H1 (cell line): ENCODE measurements at regions not wholly inside any gene's neighbourhood (a gene's known extent, or its start where the extent isn't known, plus 50 kb on each side); places are given as distances from the start of the nearest gene placed in this dataset.

Experiments
- CTCF ChIA-PET: fragments of 300-600 bp; sonication (Branson Sonifier 250); formaldehyde crosslinking; loops from one replicate; lab custom pipeline; 2021; ENCODE audit not compliant: partially characterized antibody; lab: Charles Lee
- POLR2A ChIA-PET: fragments of 300-600 bp; sonication (Branson Sonifier 250); formaldehyde crosslinking; loops from one replicate; lab custom pipeline; 2021; ENCODE audit warnings: inconsistent platforms; ENCODE audit not compliant: partially characterized antibody; lab: Charles Lee
- DNase-seq, 2 experiments: peaks; one replicate each; pipeline versions ENCODE4 v3.0.0 to v3.0.0-alpha.2; 2010 to 2022; ENCODE audit warnings: low spot score in 2 of 2, low read depth in 1 of 2, mixed read lengths in 1 of 2
- FAIRE-seq: peaks from 2 replicates; lab custom pipeline; 2011; peaks lifted over from hg19 to GRCh38; lab: Jason Lieb, UNC
- H2AFZ ChIP-seq: 2 replicates; pipeline ENCODE4 v1.8.1; 2012; ENCODE audit warnings: low read length, inconsistent platforms
- H2AK5ac ChIP-seq: 2 replicates; pipeline ENCODE4 v1.6.1; 2013; ENCODE audit warnings: low read depth, low read length
- H2BK120ac ChIP-seq: replicated peaks from 2 replicates; pipeline ENCODE3; 2013; ENCODE audit warnings: low read depth, low read length, inconsistent platforms
- H2BK12ac ChIP-seq: 2 replicates; pipeline ENCODE4 v1.6.1; 2013; ENCODE audit warnings: low read depth, low read length
- H2BK15ac ChIP-seq: 2 replicates; pipeline ENCODE4 v1.6.1; 2013; ENCODE audit warnings: low read length
- H2BK20ac ChIP-seq: 2 replicates; pipeline ENCODE4 v1.6.1; 2013; ENCODE audit warnings: low read length
- H2BK5ac ChIP-seq: 2 replicates; pipeline ENCODE4 v1.6.1; 2013; ENCODE audit warnings: low read depth, low read length
- H3K14ac ChIP-seq: 2 replicates; pipeline ENCODE4 v1.6.1; 2013; ENCODE audit warnings: inconsistent platforms; ENCODE audit not compliant: insufficient read length
- H3K18ac ChIP-seq: 2 replicates; pipeline ENCODE4 v1.6.1; 2013; ENCODE audit warnings: low read length; ENCODE audit errors: extremely low read depth
- H3K23ac ChIP-seq: 2 replicates; pipeline ENCODE4 v1.6.1; 2013; ENCODE audit warnings: inconsistent platforms; ENCODE audit not compliant: insufficient read length
- H3K23me2 ChIP-seq: 2 replicates; pipeline ENCODE4 v1.6.1; 2013; ENCODE audit warnings: low read depth, low read length
- H3K27ac ChIP-seq: 2 replicates; pipeline ENCODE4 v1.6.1; 2011; ENCODE audit warnings: low read depth, low read length, inconsistent platforms
- H3K27me3 ChIP-seq, 4 experiments: replicated peaks in 1 of 4; 1 replicate in 1 of 4; 2 replicates in 3 of 4; pipeline versions ENCODE4 v1.6.1 to v1.8.1; 2011 to 2013; ENCODE audit warnings: low read length in 3 of 4, mild to moderate bottlenecking in 3 of 4, inconsistent platforms in 2 of 4, mixed read lengths in 2 of 4, moderate library complexity in 1 of 4; ENCODE audit not compliant: control insufficient read depth in 3 of 4, insufficient read depth in 3 of 4; ENCODE audit errors: extremely low read depth in 1 of 4
- H3K36me3 ChIP-seq, 4 experiments: 2 replicates each; pipeline versions ENCODE4 v1.6.1 to v1.8.1; 2011 to 2013; ENCODE audit warnings: mild to moderate bottlenecking in 4 of 4, low read length in 3 of 4, moderate library complexity in 2 of 4, control low read depth in 1 of 4, inconsistent platforms in 1 of 4; ENCODE audit not compliant: insufficient read depth in 4 of 4, control insufficient read depth in 2 of 4
- H3K4ac ChIP-seq: replicated peaks from 2 replicates; pipeline ENCODE3; 2013; ENCODE audit warnings: low read length, low read depth, mixed read lengths, inconsistent platforms; ENCODE audit not compliant: insufficient read length
- H3K4me1 ChIP-seq, 4 experiments: replicated peaks in 1 of 4; 1 replicate in 1 of 4; 2 replicates in 3 of 4; pipeline versions ENCODE4 v1.6.1 to v1.8.1; 2011 to 2013; ENCODE audit warnings: low read length in 3 of 4, inconsistent platforms in 2 of 4, mixed read lengths in 1 of 4; ENCODE audit not compliant: insufficient read depth in 4 of 4, control insufficient read depth in 3 of 4
- H3K4me2 ChIP-seq, 2 experiments: 2 replicates each; pipeline versions ENCODE4 v1.6.1 to v1.8.1; 2011 to 2013; ENCODE audit warnings: low read depth in 2 of 2, low read length in 2 of 2, control low read depth in 1 of 2, inconsistent platforms in 1 of 2, mild to moderate bottlenecking in 1 of 2; ENCODE audit not compliant: insufficient read depth in 1 of 2
- H3K4me3 ChIP-seq, 4 experiments: fragments of 200-600, 300-600 bp in 1 of 4; sonication (generic), shearing (Covaris generic), sonication (Bioruptor Twin) in 1 of 4; 2 replicates each; pipeline versions ENCODE4 v1.5.1 to v1.8.1; 2011 to 2016; ENCODE audit warnings: low read length in 4 of 4, low read depth in 3 of 4, control low read depth in 2 of 4, inconsistent platforms in 2 of 4, mild to moderate bottlenecking in 2 of 4, mixed read lengths in 1 of 4, moderate library complexity in 1 of 4; ENCODE audit not compliant: insufficient read depth in 2 of 4; ENCODE audit errors: extremely low read depth in 1 of 4
- H3K56ac ChIP-seq: replicated peaks from 2 replicates; pipeline ENCODE3; 2013; ENCODE audit warnings: low read depth, mild to moderate bottlenecking, mixed read lengths, low read length, inconsistent platforms; ENCODE audit not compliant: insufficient read length
- H3K79me1 ChIP-seq: 2 replicates; pipeline ENCODE4 v1.6.1; 2013; ENCODE audit warnings: low read depth, low read length, control low read depth
- H3K79me2 ChIP-seq, 2 experiments: 2 replicates each; pipeline versions ENCODE4 v1.6.1 to v1.8.1; 2012 to 2013; ENCODE audit warnings: low read length in 2 of 2, mild to moderate bottlenecking in 2 of 2, inconsistent platforms in 1 of 2; ENCODE audit not compliant: insufficient read depth in 2 of 2, control insufficient read depth in 1 of 2
- H3K9ac ChIP-seq, 4 experiments: replicated peaks in 1 of 4; 1 replicate in 1 of 4; 2 replicates in 3 of 4; pipeline versions ENCODE4 v1.6.1 to v1.8.1; 2011 to 2013; ENCODE audit warnings: low read depth in 3 of 4, low read length in 3 of 4, control low read depth in 2 of 4, mild to moderate bottlenecking in 2 of 4, moderate library complexity in 2 of 4, inconsistent platforms in 1 of 4; ENCODE audit errors: extremely low read depth in 1 of 4
- H3K9me3 ChIP-seq, 2 experiments: 2 replicates each; pipeline versions ENCODE4 v1.6.1 to v1.8.1; 2012 to 2013; ENCODE audit warnings: mild to moderate bottlenecking in 2 of 2, moderate library complexity in 2 of 2, control low read depth in 1 of 2, inconsistent platforms in 1 of 2, low read depth in 1 of 2, low read length in 1 of 2, mixed read lengths in 1 of 2; ENCODE audit not compliant: insufficient read depth in 2 of 2
- H4K20me1 ChIP-seq, 2 experiments: replicated peaks in 1 of 2; 2 replicates each; pipeline versions ENCODE3 to v1.8.1; 2011 to 2013; ENCODE audit warnings: inconsistent platforms in 2 of 2, low read length in 2 of 2, mild to moderate bottlenecking in 1 of 2; ENCODE audit not compliant: insufficient read depth in 2 of 2, control insufficient read depth in 1 of 2
- H4K5ac ChIP-seq: 2 replicates; pipeline ENCODE4 v1.6.1; 2013; ENCODE audit warnings: low read length, low read depth, mixed read lengths, inconsistent platforms; ENCODE audit not compliant: insufficient read length
- H4K8ac ChIP-seq: 2 replicates; pipeline ENCODE4 v1.8.0; 2013; ENCODE audit warnings: mild to moderate bottlenecking, moderate library complexity, low read length, inconsistent platforms; ENCODE audit not compliant: insufficient read depth; ENCODE audit errors: extremely low read depth
- H4K91ac ChIP-seq: replicated peaks from 2 replicates; pipeline ENCODE3; 2013; ENCODE audit warnings: low read length, mixed read lengths, inconsistent platforms; ENCODE audit not compliant: insufficient read length
- ASH2L ChIP-seq: fragments of 200-600, 300-600 bp; sonication (generic); IDR thresholded peaks from one replicate; pipeline ENCODE4 v1.7.1; 2017; ENCODE audit warnings: low read length
- BRCA1 ChIP-seq: IDR thresholded peaks from 2 replicates; pipeline ENCODE4 v1.6.1; 2012; ENCODE audit warnings: low read depth, low read length, improper control_type of control experiment
- CBX5 ChIP-seq: fragments of 300-800, 300-1000 bp; sonication (generic); IDR thresholded peaks from 2 replicates; pipeline ENCODE4 v1.7.1; 2016; ENCODE audit warnings: antibody characterized with exemption, low read length, low read depth
- EZH2 ChIP-seq: fragments of 200-600 bp; sonication (generic); IDR thresholded peaks from 2 replicates; pipeline ENCODE4 v1.7.1; 2012; ENCODE audit warnings: low read depth, mild to moderate bottlenecking, moderate library complexity, low read length, inconsistent platforms; ENCODE audit not compliant: severe bottlenecking
- HDAC2 ChIP-seq, 2 experiments: fragments of 300-600 bp in 1 of 2; sonication (generic) in 1 of 2; IDR thresholded peaks; 2 replicates each; pipeline ENCODE4 v1.6.1; 2011 to 2012; ENCODE audit warnings: low read depth in 2 of 2, low read length in 2 of 2, mild to moderate bottlenecking in 2 of 2, moderate library complexity in 2 of 2, borderline replicate concordance in 1 of 2, inconsistent platforms in 1 of 2
- JUND ChIP-seq: IDR thresholded peaks from 2 replicates; pipeline ENCODE4 v1.6.1; 2011; ENCODE audit warnings: mild to moderate bottlenecking, improper control_type of control experiment, low read length
- MAFK ChIP-seq: IDR thresholded peaks from 2 replicates; pipeline ENCODE4 v1.6.1; 2012; ENCODE audit warnings: low read depth, mild to moderate bottlenecking, improper control_type of control experiment, low read length
- PHF8 ChIP-seq: fragments of 200-600 bp; sonication (generic); conservative IDR thresholded peaks from 2 replicates; pipeline ENCODE4 v1.7.1; 2012; ENCODE audit warnings: low read depth, mild to moderate bottlenecking, inconsistent platforms, low read length, moderate library complexity
- SIRT6 ChIP-seq: IDR thresholded peaks from one replicate; pipeline ENCODE4 v1.7.1; 2012; ENCODE audit warnings: low read length, inconsistent platforms
- SP4 ChIP-seq: IDR thresholded peaks from 2 replicates; pipeline ENCODE4 v1.6.1; 2012; ENCODE audit warnings: low read length, inconsistent platforms
- TBP ChIP-seq: IDR thresholded peaks from 2 replicates; pipeline ENCODE4 v1.6.1; 2011; ENCODE audit warnings: low read depth, low read length, improper control_type of control experiment
- WGBS, 2 experiments: shearing (Covaris generic) in 1 of 2; methylation state at CpG; one replicate each; pipeline versions ENCODE4 v1.1.6 to v1.1.7; 2013 to 2015; ENCODE audit warnings: low lambda C conversion rate in 2 of 2, mixed read lengths in 2 of 2, inconsistent platforms in 1 of 2, low coverage in 1 of 2, missing lambda C conversion rate in 1 of 2; ENCODE audit not compliant: insufficient replicate concordance in 2 of 2, insufficient coverage in 1 of 2, insufficient read length in 1 of 2; ENCODE audit errors: extremely low coverage in 1 of 2, missing lambda C conversion rate in 1 of 2; 5-methylcytosine and 5-hydroxymethylcytosine counted together
- TF ChIP-seq, protein P1 (sequence below): IDR thresholded peaks from 2 replicates; pipeline ENCODE4 v1.6.1; 2012; ENCODE audit warnings: inconsistent platforms
- TF ChIP-seq, protein P2 (sequence below): IDR thresholded peaks from 2 replicates; pipeline ENCODE4 v1.6.1; 2011; ENCODE audit warnings: low read depth, mild to moderate bottlenecking, low read length; ENCODE audit not compliant: insufficient read depth

DNA sequence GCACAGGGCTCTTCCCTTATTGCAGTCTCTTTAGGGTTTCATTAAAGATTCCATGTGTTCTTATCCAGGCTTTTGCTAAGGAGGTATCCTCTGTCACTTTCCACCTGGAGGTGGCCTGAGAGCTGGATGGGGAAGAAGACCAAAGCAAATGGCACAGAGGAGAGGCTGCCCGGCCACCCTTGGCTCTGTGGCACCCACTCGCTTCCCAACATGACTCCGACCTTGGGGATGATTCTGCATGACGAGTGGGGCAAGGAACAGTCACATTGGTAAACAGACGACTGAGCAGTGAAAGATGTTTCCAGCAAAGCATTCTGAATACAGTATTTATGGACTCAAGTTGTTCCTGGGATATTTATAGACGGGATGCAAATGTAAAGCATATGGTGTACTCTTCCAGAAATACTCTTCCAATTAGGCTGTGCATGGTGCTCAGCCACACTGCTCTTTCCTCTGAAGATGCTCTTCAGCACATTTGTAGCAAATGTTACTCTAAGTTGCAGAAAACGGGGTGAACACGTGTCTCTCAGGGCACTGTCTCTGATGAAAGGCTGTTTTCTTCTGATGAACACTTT lies 377.1 kb upstream of the HS6ST1 start:
- H2AFZ ChIP-seq, result no peak overlapping the region
- H3K4me1 ChIP-seq, result peaks cover 0 to 3% (median 1%) of the 10 kb centered on the region in 4 experiments; a peak in 3 of 7 replicates
- H3K79me1 ChIP-seq, result no peaks in the 10 kb centered on the region
- WGBS, 2 experiments, result 81% methylated on average over 8 of the region's 8 CpGs; no CpG with 5 or more reads in 1 of the 2 experiments
- H2BK120ac ChIP-seq, result no peak overlapping the region
- H3K4ac ChIP-seq, result no peak overlapping the region
- no peaks in the 10 kb centered on the region for H4K20me1 ChIP-seq
- no peaks in the 10 kb centered on the region for H3K9me3 ChIP-seq
- no peak overlapping the region for H2BK20ac ChIP-seq
- H3K23me2 ChIP-seq, result no peaks in the 10 kb centered on the region
- H3K27ac ChIP-seq, result no peak overlapping the region
- no peak for DNase-seq
- H4K91ac ChIP-seq, result no peak overlapping the region
- H3K23ac ChIP-seq, result no peak overlapping the region
- H3K9ac ChIP-seq, result no peak overlapping the region
- H2BK15ac ChIP-seq, result no peak overlapping the region; the same call in 1 of the 2 replicates
- no peak overlapping the region for H3K4me2 ChIP-seq
- H3K79me2 ChIP-seq, result no peaks in the 10 kb centered on the region
- H3K56ac ChIP-seq, result no peak overlapping the region
- no peak overlapping the region for H2AK5ac ChIP-seq
- no peaks in the 10 kb centered on the region for H3K36me3 ChIP-seq
- POLR2A ChIA-PET, result no interaction called here
- no peak overlapping the region; the same call in 1 of the 2 replicates for H4K8ac ChIP-seq
- no peak overlapping the region for H3K18ac ChIP-seq
- H2BK5ac ChIP-seq, result no peak overlapping the region
- no peaks in the 10 kb centered on the region; a peak in 1 of 7 replicates for H3K27me3 ChIP-seq
- no peak for FAIRE-seq
- CTCF ChIA-PET, result no interaction called here
- no peak overlapping the region for H2BK12ac ChIP-seq
- H4K5ac ChIP-seq, result no peak overlapping the region
- no peak overlapping the region for H3K4me3 ChIP-seq
- H3K14ac ChIP-seq, result no peak overlapping the region
- no peak for TF ChIP-seq SP4
- no peak for TF ChIP-seq BRCA1
- no peak for TF ChIP-seq ASH2L
- TF ChIP-seq SIRT6, result no peak
- TF ChIP-seq TBP, result no peak
- TF ChIP-seq, protein P1, sequence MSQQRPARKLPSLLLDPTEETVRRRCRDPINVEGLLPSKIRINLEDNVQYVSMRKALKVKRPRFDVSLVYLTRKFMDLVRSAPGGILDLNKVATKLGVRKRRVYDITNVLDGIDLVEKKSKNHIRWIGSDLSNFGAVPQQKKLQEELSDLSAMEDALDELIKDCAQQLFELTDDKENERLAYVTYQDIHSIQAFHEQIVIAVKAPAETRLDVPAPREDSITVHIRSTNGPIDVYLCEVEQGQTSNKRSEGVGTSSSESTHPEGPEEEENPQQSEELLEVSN, result no peak
- no peak for TF ChIP-seq HDAC2 (IDR thresholded peaks at IDR 0.05; ENCODE audit: borderline replicate concordance in 1 of 2, low read depth in 2 of 2, low read length in 2 of 2)
- TF ChIP-seq CBX5, result no peak
- no peak for TF ChIP-seq PHF8
- no peak for TF ChIP-seq EZH2
- TF ChIP-seq, protein P2, sequence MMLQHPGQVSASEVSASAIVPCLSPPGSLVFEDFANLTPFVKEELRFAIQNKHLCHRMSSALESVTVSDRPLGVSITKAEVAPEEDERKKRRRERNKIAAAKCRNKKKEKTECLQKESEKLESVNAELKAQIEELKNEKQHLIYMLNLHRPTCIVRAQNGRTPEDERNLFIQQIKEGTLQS, result no peak
- no peak for TF ChIP-seq JUND
- TF ChIP-seq MAFK, result no peak
